Lower lobe of right lung (tissue), 2 donors: ENCODE measurements at regions not wholly inside any gene's neighbourhood (a gene's known extent, or its start where the extent isn't known, plus 50 kb on each side); places are given as distances from the start of the nearest gene placed in this dataset.
A peak's percentile ranks its signal among the peaks of the same experiment; 100 is the strongest.

Experiments used
- ATAC-seq, 2 donors: fragments of 200-7000 bp; cut with Tn5 transposase; one replicate each; pipeline ENCODE4 v1.9.1; 2020 to 2022; ENCODE audit warnings: mild to moderate bottlenecking in 2 of 2, moderate library complexity in 2 of 2
- DNase-seq: peaks from one replicate; pipeline ENCODE4 v3.0.0-alpha.2; 2020
- H3K27ac ChIP-seq: fragments of 200-600 bp; one replicate; pipeline ENCODE4 v1.8.0; 2022
- H3K27me3 ChIP-seq: fragments of 200-600 bp; one replicate; pipeline ENCODE4 v1.8.0; 2022; ENCODE audit warnings: low read depth
- H3K36me3 ChIP-seq: fragments of 200-600 bp; one replicate; pipeline ENCODE4 v1.8.0; 2022; ENCODE audit warnings: mild to moderate bottlenecking
- H3K4me1 ChIP-seq: fragments of 200-600 bp; one replicate; pipeline ENCODE4 v1.8.0; 2022
- H3K4me3 ChIP-seq: fragments of 200-600 bp; one replicate; pipeline ENCODE4 v1.8.0; 2022; ENCODE audit warnings: mild to moderate bottlenecking
- H3K9me3 ChIP-seq: fragments of 200-600 bp; one replicate; pipeline ENCODE4 v1.8.0; 2022
- intact Hi-C: fragments of 100-400 bp; cut with DNase I; formaldehyde crosslinking; loops from one replicate; pipeline ENCODE4 v1.11.0; 2022
- TF ChIP-seq, protein P1 (sequence below): fragments of 200-600 bp; IDR thresholded peaks from one replicate; pipeline ENCODE4 v1.8.0; 2022; ENCODE audit warnings: antibody characterized with exemption, mild to moderate bottlenecking
- donor health status: DM: no; HTN: yes; CAD: no; lungs with severe emphysema.

DNA sequence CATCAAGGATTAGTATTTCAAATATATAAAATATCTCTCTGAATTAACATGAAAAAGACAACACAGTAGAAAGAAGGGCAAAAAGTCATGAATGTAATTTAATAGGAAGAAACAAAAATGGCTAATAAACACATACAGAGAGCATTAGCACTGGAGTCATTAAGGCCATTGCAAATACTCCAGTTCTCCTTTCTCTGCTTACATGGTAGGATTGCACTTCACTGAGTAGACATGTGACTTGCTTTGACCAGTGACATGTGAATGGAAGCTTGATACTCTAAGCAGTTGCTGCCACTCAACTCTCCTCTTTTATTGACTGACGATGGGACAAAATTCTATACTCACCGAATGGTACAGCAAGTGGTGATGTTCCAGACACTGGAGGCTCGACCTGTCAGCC, 153.9 kb upstream of the LGALSL start:
- Histone ChIP-seq H3K36me3 (no peaks in the 10 kb centered on the region), H3K4me1 (no peaks in the 10 kb centered on the region), H3K4me3 (no peak overlapping the region), H3K9me3 (no peaks in the 10 kb centered on the region), H3K27ac (no peak overlapping the region), H3K27me3 (no peaks in the 10 kb centered on the region)
- no peak for ATAC-seq
- TF ChIP-seq, protein P1, sequence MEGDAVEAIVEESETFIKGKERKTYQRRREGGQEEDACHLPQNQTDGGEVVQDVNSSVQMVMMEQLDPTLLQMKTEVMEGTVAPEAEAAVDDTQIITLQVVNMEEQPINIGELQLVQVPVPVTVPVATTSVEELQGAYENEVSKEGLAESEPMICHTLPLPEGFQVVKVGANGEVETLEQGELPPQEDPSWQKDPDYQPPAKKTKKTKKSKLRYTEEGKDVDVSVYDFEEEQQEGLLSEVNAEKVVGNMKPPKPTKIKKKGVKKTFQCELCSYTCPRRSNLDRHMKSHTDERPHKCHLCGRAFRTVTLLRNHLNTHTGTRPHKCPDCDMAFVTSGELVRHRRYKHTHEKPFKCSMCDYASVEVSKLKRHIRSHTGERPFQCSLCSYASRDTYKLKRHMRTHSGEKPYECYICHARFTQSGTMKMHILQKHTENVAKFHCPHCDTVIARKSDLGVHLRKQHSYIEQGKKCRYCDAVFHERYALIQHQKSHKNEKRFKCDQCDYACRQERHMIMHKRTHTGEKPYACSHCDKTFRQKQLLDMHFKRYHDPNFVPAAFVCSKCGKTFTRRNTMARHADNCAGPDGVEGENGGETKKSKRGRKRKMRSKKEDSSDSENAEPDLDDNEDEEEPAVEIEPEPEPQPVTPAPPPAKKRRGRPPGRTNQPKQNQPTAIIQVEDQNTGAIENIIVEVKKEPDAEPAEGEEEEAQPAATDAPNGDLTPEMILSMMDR, result no peak
- intact Hi-C loops, result no loop called here
- DNase-seq, result no peak

DNA sequence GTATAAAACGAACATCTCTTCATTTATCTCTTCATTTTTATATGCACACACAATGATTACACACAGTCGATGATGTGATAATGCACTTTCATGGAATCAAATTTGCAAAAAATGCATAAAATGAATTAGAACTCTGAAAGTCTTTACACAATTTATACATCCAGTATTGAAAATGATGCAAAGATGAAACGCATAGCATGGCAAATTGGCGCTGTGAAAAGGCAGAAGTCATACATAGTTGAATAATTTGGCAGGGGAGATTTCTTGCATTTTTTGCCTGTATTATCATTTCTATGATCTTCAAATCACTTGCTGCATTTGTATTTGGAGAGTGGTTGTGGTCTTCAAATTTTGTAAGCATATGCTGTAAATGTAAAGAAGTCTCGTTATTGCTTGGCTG, 150.7 kb upstream of the LGALSL start:
- intact Hi-C loops, result no loop called here
- no peak for DNase-seq
- no peaks in the 10 kb centered on the region for H3K36me3 ChIP-seq
- no peak overlapping the region for H3K4me3 ChIP-seq
- no peaks in the 10 kb centered on the region for H3K27me3 ChIP-seq
- TF ChIP-seq, protein P1, result no peak
- no peaks in the 10 kb centered on the region for H3K4me1 ChIP-seq
- ATAC-seq, result no peak
- peaks cover 3% of the 10 kb centered on the region for H3K9me3 ChIP-seq
- H3K27ac ChIP-seq, result no peak overlapping the region

DNA sequence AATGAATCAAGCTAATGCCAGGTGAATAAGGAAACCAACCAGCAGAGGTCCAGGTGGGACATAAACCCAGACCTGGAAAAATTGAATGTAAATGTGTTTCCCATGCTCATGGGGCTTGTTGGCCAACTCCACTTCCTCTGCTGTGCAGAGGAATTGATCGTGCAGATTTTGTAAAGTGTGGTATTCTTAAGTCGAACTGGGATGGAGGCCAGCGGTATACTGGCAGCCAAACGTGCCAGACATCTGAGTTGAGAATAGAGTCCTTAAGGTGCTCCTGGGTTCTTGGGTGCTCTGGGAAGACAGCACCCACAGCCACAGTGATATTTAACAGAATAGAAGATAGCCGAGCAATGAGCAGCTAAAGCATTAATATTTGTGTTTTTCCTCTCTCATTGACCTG, 146.5 kb upstream of the LGALSL start:
- intact Hi-C loops, result no loop called here
- no peak for DNase-seq
- Histone ChIP-seq H3K27me3 (no peaks in the 10 kb centered on the region), H3K9me3 (peaks cover 3% of the 10 kb centered on the region), H3K27ac (no peak overlapping the region), H3K4me3 (no peak overlapping the region), H3K36me3 (no peaks in the 10 kb centered on the region), H3K4me1 (peaks cover 6% of the 10 kb centered on the region)
- no peak for ATAC-seq
- TF ChIP-seq, protein P1, result no peak

GRCh38 chr2:64311191-64311910, 142.6 kb upstream of the LGALSL start:
- Histone ChIP-seq H3K4me1 (peaks cover 19% of the 10 kb centered on the region), H3K27me3 (no peaks in the 10 kb centered on the region), H3K9me3 (no peaks in the 10 kb centered on the region), H3K27ac (no peak overlapping the region), H3K4me3 (no peak overlapping the region), H3K36me3 (no peaks in the 10 kb centered on the region)
- intact Hi-C loops, result no loop called here
- DNase-seq (no peak), ATAC-seq (peak in 1 of 2 donors; percentile 22)
- TF ChIP-seq, protein P1, result no peak

DNA sequence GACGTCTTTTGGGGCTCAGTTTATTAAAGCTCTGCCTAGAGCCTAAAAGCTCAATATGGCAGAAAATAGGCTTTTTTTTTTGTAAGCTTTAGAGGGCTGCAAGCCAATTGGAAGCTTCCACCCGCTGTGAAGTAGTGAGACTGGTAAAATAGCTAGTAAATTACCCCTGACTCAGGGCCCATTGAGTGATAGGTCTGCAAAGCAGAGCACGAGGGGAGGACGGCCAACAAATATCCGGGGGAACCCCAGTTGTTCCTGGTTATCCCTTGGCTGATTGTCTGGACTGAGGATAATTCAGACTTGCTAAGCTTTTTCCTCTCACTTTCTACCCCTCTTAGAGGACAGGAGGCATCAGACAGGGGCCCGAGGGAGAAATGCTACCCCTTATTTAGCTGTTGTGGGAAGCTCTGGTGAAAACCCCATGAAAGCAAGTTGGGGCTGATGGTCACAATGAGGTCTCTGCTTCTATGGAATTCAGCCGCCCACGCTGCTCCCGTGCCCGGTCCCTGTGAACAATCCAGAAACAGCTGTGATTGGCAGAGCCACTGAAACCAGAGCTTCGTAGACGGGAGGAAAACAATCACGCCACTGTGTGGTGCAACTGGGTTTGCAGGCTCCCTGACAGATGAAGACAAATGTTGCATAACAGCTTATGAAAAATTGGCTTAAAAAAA, 141.9 kb upstream of the LGALSL start:
- H3K4me3 ChIP-seq, result peak overlapping the region; percentile 24
- no peaks in the 10 kb centered on the region for H3K36me3 ChIP-seq
- H3K27ac ChIP-seq, result no peak overlapping the region
- TF ChIP-seq, protein P1, result peak; percentile 56
- no peaks in the 10 kb centered on the region for H3K9me3 ChIP-seq
- H3K27me3 ChIP-seq, result no peaks in the 10 kb centered on the region
- ATAC-seq (peak; percentile 94 to 96), DNase-seq (peak; percentile 85)
- H3K4me1 ChIP-seq, result peaks cover 19% of the 10 kb centered on the region
- intact Hi-C loops, result no loop called here
